ENCODE measurements at regions not wholly inside any gene's neighbourhood (a gene's known extent, or its start where the extent isn't known, plus 50 kb on each side); places are given as distances from the start of the nearest gene placed in this dataset.

GRCh38 chr6:40807484-40807883 lies 220.3 kb upstream of the LRFN2 start:
- dilution Hi-C loops (cut with MboI; ENCODE audit: extremely low pct_ligation_motif_present, low sequenced_read_pairs) = no loop called here
- Histone ChIP-seq H3K79me2 (ENCODE audit: control insufficient read depth, insufficient read depth, low read length) (no peaks in the 10 kb centered on the region), H3K9ac (ENCODE audit: control insufficient read depth, extremely low read depth, insufficient read depth, low read length) (no peak overlapping the region), H3K9me3 (ENCODE audit: control insufficient read depth, low read depth, low read length) (no peaks in the 10 kb centered on the region), H2AFZ (ENCODE audit: control insufficient read depth, low read length) (no peak overlapping the region), H3K9me1 (ENCODE audit: control insufficient read depth, extremely low read depth, insufficient read depth, low read length) (no peaks in the 10 kb centered on the region), H3K36me3 (ENCODE audit: control insufficient read depth in 2 of 2, extremely low read depth in 1 of 2, insufficient read depth in 2 of 2, low read length in 2 of 2) (no peaks in the 10 kb centered on the region), H3K27me3 (ENCODE audit: control insufficient read depth, extremely low read depth, insufficient read depth, low read length) (no peaks in the 10 kb centered on the region), H4K20me1 (ENCODE audit: control insufficient read depth, extremely low read depth, insufficient read depth, low read length) (no peaks in the 10 kb centered on the region), H3K27ac (ENCODE audit: control insufficient read depth, insufficient read depth, low read length) (no peak overlapping the region), H3K4me2 (ENCODE audit: control insufficient read depth, extremely low read depth, insufficient read depth, low read depth, low read length) (no peak overlapping the region), H3K4me3 (ENCODE audit: control insufficient read depth in 2 of 3, extremely low read depth in 1 of 3, insufficient read depth in 2 of 3, low read depth in 1 of 3, low read length in 3 of 3) (no peak overlapping the region), H3K4me1 (ENCODE audit: control insufficient read depth, extremely low read depth, insufficient read depth, low read length) (peaks cover 7% of the 10 kb centered on the region)
- TF ChIP-seq EZH2 (IDR thresholded peaks at IDR 0.05; ENCODE audit: low read length) (no peak), CTCF (optimal IDR thresholded peaks at IDR 0.05 in 1 of 3, IDR thresholded peaks at IDR 0.05 in 1 of 3, conservative IDR thresholded peaks at IDR 0.05 in 1 of 3; ENCODE audit: extremely low read depth in 1 of 3, insufficient read depth in 2 of 3, low read length in 3 of 3) (no peak)
- DNase-seq (ENCODE audit: low read depth, low spot score) (no peak), FAIRE-seq (no peak)

GRCh38 chr6:40806256-40806864 lies 219.2 kb upstream of the LRFN2 start:
- H3K9me1 ChIP-seq (ENCODE audit: control insufficient read depth, extremely low read depth, insufficient read depth, low read length) = no peaks in the 10 kb centered on the region
- peaks cover 7% of the 10 kb centered on the region for H3K4me1 ChIP-seq (ENCODE audit: control insufficient read depth, extremely low read depth, insufficient read depth, low read length)
- H3K27ac ChIP-seq (ENCODE audit: control insufficient read depth, insufficient read depth, low read length) = no peak overlapping the region
- dilution Hi-C loops (cut with MboI; ENCODE audit: extremely low pct_ligation_motif_present, low sequenced_read_pairs) = no loop called here
- H4K20me1 ChIP-seq (ENCODE audit: control insufficient read depth, extremely low read depth, insufficient read depth, low read length) = no peaks in the 10 kb centered on the region
- H3K9ac ChIP-seq (ENCODE audit: control insufficient read depth, extremely low read depth, insufficient read depth, low read length) = no peak overlapping the region
- TF ChIP-seq CTCF (optimal IDR thresholded peaks at IDR 0.05 in 1 of 3, IDR thresholded peaks at IDR 0.05 in 1 of 3, conservative IDR thresholded peaks at IDR 0.05 in 1 of 3; ENCODE audit: extremely low read depth in 1 of 3, insufficient read depth in 2 of 3, low read length in 3 of 3) (no peak), EZH2 (IDR thresholded peaks at IDR 0.05; ENCODE audit: low read length) (no peak)
- H3K27me3 ChIP-seq (ENCODE audit: control insufficient read depth, extremely low read depth, insufficient read depth, low read length) = no peaks in the 10 kb centered on the region
- no peak for DNase-seq (ENCODE audit: low read depth, low spot score)
- FAIRE-seq = no peak
- H3K36me3 ChIP-seq (ENCODE audit: control insufficient read depth in 2 of 2, extremely low read depth in 1 of 2, insufficient read depth in 2 of 2, low read length in 2 of 2) = no peaks in the 10 kb centered on the region
- no peak overlapping the region for H2AFZ ChIP-seq (ENCODE audit: control insufficient read depth, low read length)
- no peak overlapping the region for H3K4me2 ChIP-seq (ENCODE audit: control insufficient read depth, extremely low read depth, insufficient read depth, low read depth, low read length)
- H3K4me3 ChIP-seq (ENCODE audit: control insufficient read depth in 2 of 3, extremely low read depth in 1 of 3, insufficient read depth in 2 of 3, low read depth in 1 of 3, low read length in 3 of 3) = no peak overlapping the region
- no peaks in the 10 kb centered on the region for H3K79me2 ChIP-seq (ENCODE audit: control insufficient read depth, insufficient read depth, low read length)
- H3K9me3 ChIP-seq (ENCODE audit: control insufficient read depth, low read depth, low read length) = no peaks in the 10 kb centered on the region
